GM12878 (cell line): ENCODE measurements at regions not wholly inside any gene's neighbourhood (a gene's known extent, or its start where the extent isn't known, plus 50 kb on each side); places are given as distances from the start of the nearest gene placed in this dataset.
A peak's percentile ranks its signal among the peaks of the same experiment; 100 is the strongest.

ENCODE experiments used
- BHLHE40 ChIP-seq, 2 experiments: fragments of 450-650 bp in 1 of 2; IDR thresholded peaks; 2 replicates each; pipeline ENCODE4 v1.6.1; 2011 to 2017; ENCODE audit warnings: low read depth in 2 of 2, borderline replicate concordance in 1 of 2, improper control_type of control experiment in 1 of 2, low read length in 1 of 2, mild to moderate bottlenecking in 1 of 2
- CBX5 ChIP-seq: sonication (generic); IDR thresholded peaks from 2 replicates; pipeline ENCODE4 v1.6.1; 2016; ENCODE audit warnings: low read depth, moderate library complexity, mild to moderate bottlenecking, inconsistent platforms
- NFYA ChIP-seq: IDR thresholded peaks from 2 replicates; pipeline ENCODE4 v1.6.1; 2011; ENCODE audit warnings: low read depth, mild to moderate bottlenecking, low read length, improper control_type of control experiment, borderline replicate concordance
- NRF1 ChIP-seq: conservative IDR thresholded peaks from 2 replicates; pipeline ENCODE4 v1.6.1; 2011; ENCODE audit warnings: mild to moderate bottlenecking, low read depth, low read length, improper control_type of control experiment
- PBX3 ChIP-seq: IDR thresholded peaks from 2 replicates; pipeline ENCODE4 v1.6.1; 2011; ENCODE audit warnings: mild to moderate bottlenecking, low read depth, low read length, moderate library complexity; ENCODE audit not compliant: insufficient replicate concordance
- SREBF1 ChIP-seq: IDR thresholded peaks from 2 replicates; pipeline ENCODE4 v1.6.1; 2012; ENCODE audit warnings: mild to moderate bottlenecking, low read length
- STAT3 ChIP-seq: IDR thresholded peaks from 2 replicates; pipeline ENCODE4 v1.6.1; 2011; ENCODE audit warnings: low read depth, low read length, improper control_type of control experiment
- ZBTB40 ChIP-seq: fragments of 450-650 bp; IDR thresholded peaks from 2 replicates; pipeline ENCODE4 v1.6.1; 2016; ENCODE audit warnings: mild to moderate bottlenecking, moderate library complexity, borderline replicate concordance
- ZNF207 ChIP-seq: fragments of 450-650 bp; IDR thresholded peaks from 2 replicates; pipeline ENCODE4 v1.6.1; 2014; ENCODE audit warnings: antibody characterized with exemption, mild to moderate bottlenecking, borderline replicate concordance
- TF ChIP-seq, protein P1 (sequence below): fragments of 450-650 bp; formaldehyde crosslinking; IDR thresholded peaks from 2 replicates; pipeline ENCODE4 v1.4.0; 2022; ENCODE audit warnings: mild to moderate bottlenecking, moderate library complexity
- TF ChIP-seq, protein P2 (sequence below): IDR thresholded peaks from 2 replicates; pipeline ENCODE4 v1.6.1; 2012; ENCODE audit warnings: mild to moderate bottlenecking, low read depth, low read length

- TF ChIP-seq ZBTB40 (no peak), CBX5 (0 out of 2 replicates have a peak, but pooled peaks have one; percentile 6), SREBF1 (no peak), NFYA (no peak), ZNF207 (no peak), BHLHE40 (IDR thresholded peaks at IDR 0.05; ENCODE audit: borderline replicate concordance in 1 of 2, low read depth in 2 of 2, low read length in 1 of 2) (0 out of 4 replicates have a peak, but pooled peaks of 1 of the 2 experiments have one; percentile 11), PBX3 (no peak), NRF1 (no peak), STAT3 (no peak)
- TF ChIP-seq, protein P1, sequence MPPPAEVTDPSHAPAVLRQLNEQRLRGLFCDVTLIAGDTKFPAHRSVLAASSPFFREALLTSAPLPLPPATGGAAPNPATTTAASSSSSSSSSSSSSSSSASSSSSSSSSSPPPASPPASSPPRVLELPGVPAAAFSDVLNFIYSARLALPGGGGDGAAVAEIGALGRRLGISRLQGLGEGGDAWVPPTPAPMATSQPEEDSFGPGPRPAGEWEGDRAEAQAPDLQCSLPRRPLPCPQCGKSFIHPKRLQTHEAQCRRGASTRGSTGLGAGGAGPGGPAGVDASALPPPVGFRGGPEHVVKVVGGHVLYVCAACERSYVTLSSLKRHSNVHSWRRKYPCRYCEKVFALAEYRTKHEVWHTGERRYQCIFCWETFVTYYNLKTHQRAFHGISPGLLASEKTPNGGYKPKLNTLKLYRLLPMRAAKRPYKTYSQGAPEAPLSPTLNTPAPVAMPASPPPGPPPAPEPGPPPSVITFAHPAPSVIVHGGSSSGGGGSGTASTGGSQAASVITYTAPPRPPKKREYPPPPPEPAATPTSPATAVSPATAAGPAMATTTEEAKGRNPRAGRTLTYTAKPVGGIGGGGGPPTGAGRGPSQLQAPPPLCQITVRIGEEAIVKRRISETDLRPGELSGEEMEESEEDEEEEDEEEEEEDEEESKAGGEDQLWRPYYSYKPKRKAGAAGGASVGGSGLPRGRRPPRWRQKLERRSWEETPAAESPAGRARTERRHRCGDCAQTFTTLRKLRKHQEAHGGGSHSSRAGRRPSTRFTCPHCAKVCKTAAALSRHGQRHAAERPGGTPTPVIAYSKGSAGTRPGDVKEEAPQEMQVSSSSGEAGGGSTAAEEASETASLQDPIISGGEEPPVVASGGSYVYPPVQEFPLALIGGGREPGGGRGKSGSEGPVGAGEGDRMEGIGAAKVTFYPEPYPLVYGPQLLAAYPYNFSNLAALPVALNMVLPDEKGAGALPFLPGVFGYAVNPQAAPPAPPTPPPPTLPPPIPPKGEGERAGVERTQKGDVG: no peak
- TF ChIP-seq, protein P2, sequence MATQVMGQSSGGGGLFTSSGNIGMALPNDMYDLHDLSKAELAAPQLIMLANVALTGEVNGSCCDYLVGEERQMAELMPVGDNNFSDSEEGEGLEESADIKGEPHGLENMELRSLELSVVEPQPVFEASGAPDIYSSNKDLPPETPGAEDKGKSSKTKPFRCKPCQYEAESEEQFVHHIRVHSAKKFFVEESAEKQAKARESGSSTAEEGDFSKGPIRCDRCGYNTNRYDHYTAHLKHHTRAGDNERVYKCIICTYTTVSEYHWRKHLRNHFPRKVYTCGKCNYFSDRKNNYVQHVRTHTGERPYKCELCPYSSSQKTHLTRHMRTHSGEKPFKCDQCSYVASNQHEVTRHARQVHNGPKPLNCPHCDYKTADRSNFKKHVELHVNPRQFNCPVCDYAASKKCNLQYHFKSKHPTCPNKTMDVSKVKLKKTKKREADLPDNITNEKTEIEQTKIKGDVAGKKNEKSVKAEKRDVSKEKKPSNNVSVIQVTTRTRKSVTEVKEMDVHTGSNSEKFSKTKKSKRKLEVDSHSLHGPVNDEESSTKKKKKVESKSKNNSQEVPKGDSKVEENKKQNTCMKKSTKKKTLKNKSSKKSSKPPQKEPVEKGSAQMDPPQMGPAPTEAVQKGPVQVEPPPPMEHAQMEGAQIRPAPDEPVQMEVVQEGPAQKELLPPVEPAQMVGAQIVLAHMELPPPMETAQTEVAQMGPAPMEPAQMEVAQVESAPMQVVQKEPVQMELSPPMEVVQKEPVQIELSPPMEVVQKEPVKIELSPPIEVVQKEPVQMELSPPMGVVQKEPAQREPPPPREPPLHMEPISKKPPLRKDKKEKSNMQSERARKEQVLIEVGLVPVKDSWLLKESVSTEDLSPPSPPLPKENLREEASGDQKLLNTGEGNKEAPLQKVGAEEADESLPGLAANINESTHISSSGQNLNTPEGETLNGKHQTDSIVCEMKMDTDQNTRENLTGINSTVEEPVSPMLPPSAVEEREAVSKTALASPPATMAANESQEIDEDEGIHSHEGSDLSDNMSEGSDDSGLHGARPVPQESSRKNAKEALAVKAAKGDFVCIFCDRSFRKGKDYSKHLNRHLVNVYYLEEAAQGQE: no peak
Measured at GRCh38 chr2:181311837-181312236, 145.3 kb upstream of the ITGA4 start (continued).
